ENCODE measurements at regions not wholly inside any gene's neighbourhood (a gene's known extent, or its start where the extent isn't known, plus 50 kb on each side); places are given as distances from the start of the nearest gene placed in this dataset.
"Not testable (repeated sequence)": the region's sequence is repeated elsewhere in the genome, so short reads cannot be mapped to it uniquely, and the experiment has no call there.

DNA sequence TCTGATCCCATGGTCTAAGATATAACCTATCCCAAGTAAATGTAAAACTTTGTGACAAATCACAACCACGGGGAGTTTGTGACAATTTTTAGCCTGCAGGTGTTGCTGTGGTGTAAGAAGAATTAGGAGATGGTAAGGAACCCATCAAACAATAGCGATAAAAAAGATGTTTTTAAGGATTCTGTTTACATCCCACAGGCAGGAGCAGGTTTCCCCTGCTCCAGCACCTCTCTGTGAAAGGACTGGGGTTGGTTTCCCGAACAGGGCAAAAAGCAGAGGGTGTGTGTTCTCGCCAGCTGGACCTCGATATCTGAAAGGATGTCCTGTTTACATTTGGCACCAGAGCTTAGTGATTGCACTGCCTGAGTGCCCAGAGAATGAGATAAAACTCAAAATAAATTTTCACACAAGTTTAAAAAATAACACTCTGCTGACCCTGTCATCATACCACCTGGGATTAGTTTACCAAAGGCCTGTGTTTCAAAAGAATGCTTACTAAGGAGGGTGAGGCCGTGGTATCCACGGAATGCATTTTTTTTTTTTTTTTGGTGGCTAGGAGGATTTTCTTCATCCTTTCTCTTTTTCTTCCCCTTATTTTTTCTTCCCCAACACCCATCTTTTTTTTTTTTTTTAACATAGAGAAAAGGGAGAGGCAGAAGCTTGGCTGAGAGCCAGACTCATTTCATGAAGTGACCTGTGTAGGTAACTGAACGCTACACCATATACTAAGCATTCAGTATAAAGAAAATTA is 151.8 kb upstream of the DPH6 start:
- DNase-seq = no peak

DNA sequence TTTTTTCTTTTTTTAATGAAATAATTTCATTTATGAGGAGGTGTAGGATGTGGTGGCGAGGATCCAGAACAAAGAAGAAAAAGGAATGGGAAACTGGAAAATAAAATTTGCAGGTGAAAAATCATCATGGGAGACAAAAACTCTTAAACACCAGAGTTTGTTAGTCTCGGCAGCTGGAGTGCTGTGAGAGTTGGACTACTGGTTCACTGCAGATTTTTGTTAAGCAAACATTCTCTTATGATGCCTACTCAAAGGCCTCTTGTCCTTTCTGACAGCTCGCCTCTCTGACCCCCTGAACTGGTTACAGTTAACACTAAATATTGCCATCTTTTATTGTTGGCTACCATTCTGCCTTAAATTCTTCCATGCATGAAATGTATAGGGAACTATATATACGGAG is 152.4 kb upstream of the DPH6 start:
- DNase-seq = no peak

- DNase-seq = no peak
These were observed 153.1 kb upstream of the DPH6 start for GRCh38 chr15:35698966-35699575.

- not testable (repeated sequence) for DNase-seq
These were observed 154.2 kb upstream of the DPH6 start for GRCh38 chr15:35700091-35700593.

GRCh38 chr15:35701402-35702046 is 155.6 kb upstream of the DPH6 start:
- DNase-seq = no peak

DNA sequence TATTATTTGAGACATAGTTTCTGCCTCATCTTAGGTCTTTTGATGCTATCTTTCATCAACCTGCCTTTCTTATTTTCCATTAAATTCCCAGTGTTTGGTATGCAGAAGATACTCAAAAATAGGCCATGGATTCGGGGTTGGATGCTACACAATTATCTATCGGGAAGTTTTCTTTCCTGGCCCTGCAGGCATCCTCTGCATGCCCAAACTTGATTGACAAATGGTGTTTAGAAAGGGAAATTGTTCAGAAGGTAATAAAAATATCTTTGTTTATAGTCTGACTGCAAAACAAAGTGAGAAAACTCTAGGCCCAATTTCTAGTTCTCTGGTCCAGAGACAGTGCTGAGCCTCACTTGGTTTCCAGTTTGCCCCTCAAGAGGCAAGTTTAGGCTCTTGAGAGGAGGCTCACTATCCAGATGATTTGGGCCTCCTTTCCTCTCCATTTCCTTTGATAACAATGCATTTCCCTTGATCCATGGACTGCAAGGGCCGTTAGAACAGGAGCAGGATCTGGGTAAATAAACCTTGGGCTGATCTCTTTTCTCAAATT is 157.1 kb upstream of the DPH6 start:
- DNase-seq = no peak

DNA sequence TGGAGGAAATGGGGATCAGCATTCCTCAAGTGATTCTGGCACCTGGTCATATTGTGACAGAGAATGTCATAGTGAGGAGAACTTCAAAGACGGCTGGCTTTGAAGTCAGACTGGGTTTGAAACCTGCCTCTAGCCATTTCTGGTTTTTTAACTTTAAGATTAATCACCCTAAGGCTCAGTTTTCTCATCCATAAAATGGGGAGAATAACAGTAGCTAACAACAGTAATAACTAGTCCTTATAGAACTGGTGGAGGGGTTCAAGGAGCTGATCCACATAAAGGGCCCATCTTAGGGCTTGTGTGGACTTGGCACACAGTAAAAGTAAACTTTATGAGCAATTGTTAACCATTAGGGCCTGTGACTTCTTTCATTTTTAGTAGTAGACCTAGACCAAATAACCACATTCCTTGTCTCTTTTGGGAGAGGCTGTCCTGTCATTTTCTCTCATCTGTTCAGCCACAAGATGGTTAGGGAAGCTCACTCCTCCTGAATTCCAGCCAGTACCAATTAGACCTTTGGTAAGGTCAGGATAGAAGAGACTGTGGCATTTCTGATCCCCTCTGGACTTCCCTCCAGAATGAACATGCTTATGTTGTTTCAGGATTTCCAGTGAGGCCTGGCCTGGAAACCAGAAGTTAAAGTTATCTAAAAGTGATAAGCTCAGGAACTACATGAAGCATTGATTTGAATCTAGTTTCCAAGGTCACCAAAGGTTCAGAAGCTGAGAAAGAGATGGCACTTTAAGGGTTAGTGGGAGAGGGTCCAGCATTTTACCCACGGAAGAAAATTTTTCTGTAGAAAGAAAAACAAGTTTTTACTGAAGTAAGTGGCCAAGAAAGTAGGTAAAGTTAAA is 159.3 kb upstream of the DPH6 start:
- DNase-seq = no peak

- no peak for DNase-seq
These were observed 160.1 kb upstream of the DPH6 start for GRCh38 chr15:35705884-35706585.

- DNase-seq = no peak
These were observed 167.0 kb upstream of the DPH6 start for GRCh38 chr15:35712956-35713355.

DNA sequence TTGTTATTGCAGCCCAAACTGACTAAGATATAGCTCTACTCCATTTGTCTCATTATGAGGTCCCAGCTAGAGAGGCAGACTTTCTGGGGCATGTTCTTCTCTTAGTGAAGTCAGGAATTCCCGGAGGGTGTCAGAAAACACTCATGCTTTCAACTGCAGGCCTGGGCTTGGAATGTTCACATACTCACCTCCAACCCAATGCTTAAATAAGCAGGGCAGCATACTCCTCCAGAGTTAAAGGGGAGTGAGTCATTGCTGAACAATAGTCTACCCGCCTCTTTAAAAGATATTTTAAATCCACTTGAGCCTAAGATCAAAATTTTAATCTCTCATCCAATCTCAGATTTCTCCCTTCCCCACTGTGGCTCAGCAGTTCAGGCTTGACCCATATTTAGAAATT is 167.8 kb upstream of the DPH6 start:
- no peak for DNase-seq

GRCh38 chr15:35717721-35718120 is 171.8 kb upstream of the DPH6 start:
- DNase-seq = no peak

DNA sequence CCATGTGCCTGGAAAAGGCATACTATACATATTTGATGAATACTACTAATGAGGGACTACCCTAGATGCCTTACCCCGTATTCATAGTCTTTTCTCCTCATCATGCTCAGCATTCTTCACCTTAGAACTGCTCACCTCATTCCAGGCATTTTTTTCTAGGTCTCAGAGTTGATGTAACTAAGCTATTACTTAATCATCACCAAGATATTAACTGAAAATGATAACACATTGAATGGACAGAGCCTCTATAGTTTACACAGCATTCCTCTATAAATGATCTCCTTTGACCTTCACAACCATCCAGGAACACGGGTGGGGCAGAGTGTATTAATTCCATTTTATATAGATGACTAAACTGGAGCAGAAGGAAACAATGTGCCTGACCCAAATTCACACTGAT is 174.1 kb upstream of the DPH6 start:
- DNase-seq = no peak

DNA sequence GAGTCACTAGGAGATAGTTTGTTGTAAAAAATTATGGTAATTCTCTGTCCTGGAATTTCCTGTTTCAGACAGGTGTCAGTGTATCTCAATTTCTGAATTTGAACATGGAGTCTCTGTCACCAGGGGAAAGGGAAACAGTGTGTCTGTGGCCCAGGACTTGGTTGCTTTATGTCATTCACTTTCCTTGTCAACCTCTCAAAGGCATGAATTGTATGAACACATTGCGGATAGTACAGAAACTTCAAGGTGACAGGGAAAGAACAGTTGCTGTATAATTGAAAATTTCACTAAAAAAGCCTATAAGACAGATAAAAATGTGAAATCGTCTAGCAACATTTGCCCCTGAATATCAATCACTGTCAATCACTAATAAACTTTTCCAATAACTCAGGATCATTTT is 175.0 kb upstream of the DPH6 start:
- DNase-seq = no peak

GRCh38 chr15:35721751-35722150 is 175.8 kb upstream of the DPH6 start:
- no peak for DNase-seq

- DNase-seq = no peak
These were observed 176.5 kb upstream of the DPH6 start for GRCh38 chr15:35722501-35722900.

DNA sequence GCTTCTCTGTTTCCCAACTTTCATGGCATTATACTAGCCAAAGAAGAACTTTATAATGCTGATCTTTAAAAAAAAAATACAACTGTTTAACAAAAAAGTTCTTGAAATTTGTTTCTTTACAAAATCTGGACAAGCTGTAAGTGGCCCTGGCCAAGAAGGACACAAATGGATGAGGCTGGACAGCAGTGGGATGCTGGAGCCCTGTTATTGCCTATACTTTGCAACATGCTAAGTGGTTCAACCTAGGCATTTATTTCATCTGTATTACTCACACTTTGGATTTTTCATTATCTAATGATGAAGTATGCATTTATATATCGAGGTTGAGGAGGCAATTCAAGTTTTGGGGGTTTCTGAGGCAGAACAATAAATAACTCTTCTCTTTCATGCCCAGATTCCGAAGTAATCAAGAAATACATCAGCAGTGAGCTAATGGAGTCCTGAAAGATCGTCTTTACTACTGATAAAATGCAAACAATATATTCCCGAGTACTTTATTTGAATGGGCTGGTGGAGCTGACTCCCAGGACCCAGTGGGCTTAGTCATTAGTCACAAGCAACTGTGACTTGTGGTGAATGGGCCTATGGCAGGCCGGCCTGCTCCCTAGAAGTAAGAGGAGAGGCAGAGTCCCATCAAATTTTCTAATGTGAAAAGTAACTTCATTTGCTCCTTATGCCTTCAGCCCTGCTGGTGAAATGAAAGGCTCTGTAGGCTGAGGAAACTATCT is 177.3 kb upstream of the DPH6 start:
- no peak for DNase-seq

DNA sequence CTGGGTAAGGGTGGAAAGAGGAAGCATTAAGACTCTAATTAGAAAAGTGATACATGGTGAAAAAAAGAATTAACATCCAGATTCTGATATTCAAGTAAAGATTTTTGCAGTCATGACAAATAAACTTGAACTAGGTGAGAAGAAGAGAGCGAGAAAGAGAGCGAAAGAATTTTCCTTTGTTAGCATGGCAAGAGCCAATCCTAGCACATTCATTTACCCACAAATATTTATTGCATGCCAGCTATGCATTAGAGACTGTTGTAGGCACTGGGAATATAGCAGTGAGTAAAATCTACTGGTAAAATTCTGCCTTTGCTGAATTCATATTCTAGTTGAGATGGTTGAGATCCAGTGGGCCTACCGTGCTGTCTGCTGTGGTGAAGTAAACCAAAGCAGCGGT is 177.9 kb upstream of the DPH6 start:
- DNase-seq = no peak

DNA sequence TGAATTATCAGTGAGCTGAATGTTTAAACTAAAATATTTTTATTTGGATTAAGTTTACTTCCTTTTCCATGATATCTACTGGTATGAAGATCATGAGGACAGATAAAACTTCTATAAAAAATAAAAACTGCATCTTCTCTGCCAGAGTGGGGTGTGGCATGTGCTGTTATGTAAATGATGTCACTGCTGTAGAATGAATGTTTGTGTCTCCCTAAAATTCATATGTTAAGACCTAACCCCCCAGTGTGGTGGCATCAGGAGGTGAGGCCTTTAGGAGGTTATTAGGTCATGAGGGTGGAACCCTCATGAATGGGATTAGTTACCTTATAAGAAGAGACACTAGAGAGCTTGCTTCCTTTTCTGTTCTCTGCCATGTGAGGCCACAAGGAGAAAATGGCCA is 178.7 kb upstream of the DPH6 start:
- no peak for DNase-seq

GRCh38 chr15:35725353-35725752 is 179.4 kb upstream of the DPH6 start:
- DNase-seq = no peak

DNA sequence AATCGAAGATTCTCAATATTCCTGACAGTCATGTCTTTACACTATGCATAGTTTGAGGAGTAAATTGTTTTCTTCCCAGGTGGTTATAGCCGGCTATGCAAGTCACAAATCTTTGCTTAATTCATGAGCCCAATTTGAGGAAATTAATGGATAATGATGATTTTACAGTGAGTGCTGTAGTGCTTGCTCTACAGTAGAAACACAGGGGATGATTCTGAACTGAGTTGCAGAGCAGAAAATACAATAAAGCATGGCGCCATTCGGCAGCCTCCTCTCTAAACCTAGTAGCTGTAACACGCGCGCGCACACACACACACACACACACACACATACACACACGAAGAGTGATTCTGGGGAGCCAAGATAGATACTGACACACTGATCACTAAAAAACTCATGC is 181.7 kb upstream of the DPH6 start:
- DNase-seq = no peak

DNA sequence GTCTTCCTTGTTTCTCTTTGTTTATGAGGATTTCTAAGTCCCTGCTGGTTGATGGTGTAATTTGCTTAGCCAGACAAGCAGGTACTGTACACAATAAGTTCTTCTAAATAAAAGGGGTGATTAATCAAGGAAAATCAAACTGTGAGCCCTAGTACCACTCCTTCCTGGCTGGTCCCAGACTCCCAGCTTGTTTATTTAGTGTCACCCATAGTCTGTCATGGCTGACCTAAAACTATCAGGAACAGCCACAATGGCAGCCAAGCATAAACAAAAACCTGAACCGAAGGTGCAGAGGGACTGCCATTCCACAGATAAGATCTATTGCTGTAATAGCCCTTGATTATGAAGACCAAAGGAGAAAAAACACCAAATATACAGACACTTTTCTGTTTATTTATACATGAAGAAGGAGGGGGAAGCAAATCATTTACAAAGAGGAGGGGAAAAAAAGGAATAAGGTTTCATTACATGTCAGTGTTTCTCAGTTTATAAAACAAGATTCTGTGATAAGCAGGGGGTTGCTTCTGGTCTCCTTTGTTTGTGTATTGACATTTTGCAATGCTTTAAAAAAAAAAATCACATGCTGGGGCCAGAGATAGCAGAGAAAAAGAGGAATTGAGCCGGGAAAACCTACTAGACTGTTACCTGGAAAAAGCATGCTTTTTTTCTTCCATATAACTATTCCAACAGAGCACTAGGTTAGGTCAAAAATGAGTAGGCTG is 182.4 kb upstream of the DPH6 start:
- DNase-seq = no peak

Measured in amniotic stem cell (primary cell).